ENCODE measurements at regions not wholly inside any gene's neighbourhood (a gene's known extent, or its start where the extent isn't known, plus 50 kb on each side); places are given as distances from the start of the nearest gene placed in this dataset.

GRCh38 chr3:66723231-66723630 lies 222.4 kb upstream of the LRIG1 start:
- Histone ChIP-seq H3K36me3 (ENCODE audit: low read length) (no peaks in the 10 kb centered on the region), H2AFZ (ENCODE audit: low read depth, low read length, severe bottlenecking) (no peak overlapping the region), H3K9me2 (replicated peaks; ENCODE audit: insufficient read depth, low read length) (no peaks in the 10 kb centered on the region), H3F3A (ENCODE audit: insufficient read depth) (no peaks in the 10 kb centered on the region), H3K4me2 (ENCODE audit: low read depth, low read length, poor library complexity, severe bottlenecking) (no peak overlapping the region), H4K20me1 (ENCODE audit: low read depth, low read length) (no peaks in the 10 kb centered on the region), H3K27me3 (ENCODE audit: low read length) (no peaks in the 10 kb centered on the region), H3K9me3 (ENCODE audit: insufficient read depth, low read length) (no peaks in the 10 kb centered on the region), H3K79me2 (ENCODE audit: insufficient read depth, low read length) (no peaks in the 10 kb centered on the region), H3K9ac (ENCODE audit: low read length) (no peak overlapping the region), H3K27ac (ENCODE audit: low read depth, low read length) (no peak overlapping the region), H3K4me3 (ENCODE audit: insufficient read depth, low read length, poor library complexity, severe bottlenecking) (no peak overlapping the region)
- TF ChIP-seq CTCF (IDR thresholded peaks at IDR 0.05; ENCODE audit: insufficient read depth, low read length, poor library complexity, severe bottlenecking) (no peak), EZH2phosphoT487 (conservative IDR thresholded peaks at IDR 0.05; ENCODE audit: low read length) (no peak)

- no peaks in the 10 kb centered on the region for H4K20me1 ChIP-seq (ENCODE audit: low read depth, low read length)
Measured at GRCh38 chr3:66729687-66730393, 229.0 kb upstream of the LRIG1 start.

GRCh38 chr3:66738625-66739365 lies 238.0 kb upstream of the LRIG1 start:
- Histone ChIP-seq H3K9ac (ENCODE audit: low read length) (no peak overlapping the region), H3K27ac (ENCODE audit: low read depth, low read length) (no peak overlapping the region), H3K36me3 (ENCODE audit: low read length) (no peaks in the 10 kb centered on the region), H4K20me1 (ENCODE audit: low read depth, low read length) (no peaks in the 10 kb centered on the region), H3K79me2 (ENCODE audit: insufficient read depth, low read length) (no peaks in the 10 kb centered on the region), H2AFZ (ENCODE audit: low read depth, low read length, severe bottlenecking) (no peak overlapping the region), H3K27me3 (ENCODE audit: low read length) (no peaks in the 10 kb centered on the region), H3F3A (ENCODE audit: insufficient read depth) (no peaks in the 10 kb centered on the region), H3K9me2 (replicated peaks; ENCODE audit: insufficient read depth, low read length) (no peaks in the 10 kb centered on the region), H3K4me3 (ENCODE audit: insufficient read depth, low read length, poor library complexity, severe bottlenecking) (no peak overlapping the region), H3K9me3 (ENCODE audit: insufficient read depth, low read length) (no peaks in the 10 kb centered on the region), H3K4me2 (ENCODE audit: low read depth, low read length, poor library complexity, severe bottlenecking) (no peak overlapping the region)
- TF ChIP-seq EZH2phosphoT487 (conservative IDR thresholded peaks at IDR 0.05; ENCODE audit: low read length) (no peak), CTCF (IDR thresholded peaks at IDR 0.05; ENCODE audit: insufficient read depth, low read length, poor library complexity, severe bottlenecking) (no peak)

More at GRCh38 chr3:66729687-66730393, 229.0 kb upstream of the LRIG1 start:
- H2AFZ ChIP-seq (ENCODE audit: low read depth, low read length, severe bottlenecking) = no peak overlapping the region
- no peaks in the 10 kb centered on the region for H3K27me3 ChIP-seq (ENCODE audit: low read length)
- no peaks in the 10 kb centered on the region for H3K9me2 ChIP-seq (replicated peaks; ENCODE audit: insufficient read depth, low read length)
- H3K79me2 ChIP-seq (ENCODE audit: insufficient read depth, low read length) = no peaks in the 10 kb centered on the region
- no peaks in the 10 kb centered on the region for H3F3A ChIP-seq (ENCODE audit: insufficient read depth)
- no peak overlapping the region for H3K4me2 ChIP-seq (ENCODE audit: low read depth, low read length, poor library complexity, severe bottlenecking)
- no peak overlapping the region for H3K27ac ChIP-seq (ENCODE audit: low read depth, low read length)
- TF ChIP-seq CTCF (IDR thresholded peaks at IDR 0.05; ENCODE audit: insufficient read depth, low read length, poor library complexity, severe bottlenecking) (no peak), EZH2phosphoT487 (conservative IDR thresholded peaks at IDR 0.05; ENCODE audit: low read length) (no peak)
- H3K9ac ChIP-seq (ENCODE audit: low read length) = no peak overlapping the region
- no peaks in the 10 kb centered on the region for H3K9me3 ChIP-seq (ENCODE audit: insufficient read depth, low read length)
- no peak overlapping the region for H3K4me3 ChIP-seq (ENCODE audit: insufficient read depth, low read length, poor library complexity, severe bottlenecking)
- no peaks in the 10 kb centered on the region for H3K36me3 ChIP-seq (ENCODE audit: low read length)

Data from SU-DHL-6 (cell line).